AG04450 (cell line): ENCODE measurements at regions not wholly inside any gene's neighbourhood (a gene's known extent, or its start where the extent isn't known, plus 50 kb on each side); places are given as distances from the start of the nearest gene placed in this dataset.

Source experiments
- CTCF ChIA-PET: fragments of 300-600, 350-600 bp; formaldehyde crosslinking; extraction: SDS; loops from one replicate; lab custom pipeline; 2022; ENCODE audit warnings: antibody characterized with exemption, inconsistent platforms; lab: Charles Lee
- POLR2A ChIA-PET: fragments of 350-600 bp; formaldehyde crosslinking; extraction: SDS; loops from one replicate; lab custom pipeline; 2021; ENCODE audit warnings: antibody characterized with exemption, inconsistent platforms; lab: Yijun Ruan, JAX
- DNase-seq: peaks from one replicate; pipeline ENCODE4 v3.0.0-alpha.2; 2011; ENCODE audit warnings: low read depth, low spot score
- H3K27ac ChIP-seq: one replicate; pipeline ENCODE4 v1.5.1; 2012; ENCODE audit warnings: low read depth, low read length, control low read depth
- H3K27me3 ChIP-seq: one replicate; pipeline ENCODE4 v1.6.0; 2012; ENCODE audit warnings: low read length; ENCODE audit not compliant: control insufficient read depth, insufficient read depth
- H3K4me3 ChIP-seq: 2 replicates; pipeline ENCODE4 v1.5.1; 2011; ENCODE audit warnings: mild to moderate bottlenecking, low read depth, low read length, control low read depth
- H3K9me3 ChIP-seq: 2 replicates; pipeline ENCODE4 v1.5.1; 2012; ENCODE audit warnings: low read length; ENCODE audit not compliant: control insufficient read depth, insufficient read depth
- TF ChIP-seq, protein P1 (sequence below): IDR thresholded peaks from 2 replicates; pipeline ENCODE4 v1.5.1; 2011; ENCODE audit warnings: low read depth, low read length, control low read depth, inconsistent platforms

DNA sequence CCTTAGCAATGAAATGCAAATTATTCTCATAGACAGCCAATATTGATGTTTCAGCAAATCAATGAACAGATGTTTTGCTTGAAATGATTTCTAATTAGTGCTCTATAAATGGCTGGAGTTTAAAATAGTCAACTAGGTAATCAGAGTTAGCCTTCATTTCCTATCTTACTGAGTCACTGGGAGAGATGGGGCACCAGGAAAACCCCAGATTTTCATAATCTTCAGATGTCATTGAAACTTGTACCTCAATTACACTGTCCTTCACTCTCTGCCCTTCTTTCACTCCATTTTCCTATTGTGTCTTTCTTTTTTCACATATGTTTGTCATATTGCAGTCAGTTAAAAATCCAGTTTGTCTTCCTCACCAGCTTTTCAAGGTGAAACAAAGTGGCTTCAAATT is 92.7 kb downstream of the C12orf75 start:
- no peak overlapping the region for H3K27ac ChIP-seq
- no peaks in the 10 kb centered on the region for H3K9me3 ChIP-seq
- TF ChIP-seq, protein P1, sequence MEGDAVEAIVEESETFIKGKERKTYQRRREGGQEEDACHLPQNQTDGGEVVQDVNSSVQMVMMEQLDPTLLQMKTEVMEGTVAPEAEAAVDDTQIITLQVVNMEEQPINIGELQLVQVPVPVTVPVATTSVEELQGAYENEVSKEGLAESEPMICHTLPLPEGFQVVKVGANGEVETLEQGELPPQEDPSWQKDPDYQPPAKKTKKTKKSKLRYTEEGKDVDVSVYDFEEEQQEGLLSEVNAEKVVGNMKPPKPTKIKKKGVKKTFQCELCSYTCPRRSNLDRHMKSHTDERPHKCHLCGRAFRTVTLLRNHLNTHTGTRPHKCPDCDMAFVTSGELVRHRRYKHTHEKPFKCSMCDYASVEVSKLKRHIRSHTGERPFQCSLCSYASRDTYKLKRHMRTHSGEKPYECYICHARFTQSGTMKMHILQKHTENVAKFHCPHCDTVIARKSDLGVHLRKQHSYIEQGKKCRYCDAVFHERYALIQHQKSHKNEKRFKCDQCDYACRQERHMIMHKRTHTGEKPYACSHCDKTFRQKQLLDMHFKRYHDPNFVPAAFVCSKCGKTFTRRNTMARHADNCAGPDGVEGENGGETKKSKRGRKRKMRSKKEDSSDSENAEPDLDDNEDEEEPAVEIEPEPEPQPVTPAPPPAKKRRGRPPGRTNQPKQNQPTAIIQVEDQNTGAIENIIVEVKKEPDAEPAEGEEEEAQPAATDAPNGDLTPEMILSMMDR = no peak
- ChIA-PET POLR2A (no interaction called here), CTCF (interaction anchor here (1.1 to 1.3 kb wide), 2 partner anchors 713 to 801 kb away, joined by 3 read pairs; no protein-coding TSS in a partner anchor)
- no peak overlapping the region for H3K4me3 ChIP-seq
- no peaks in the 10 kb centered on the region for H3K27me3 ChIP-seq
- no peak for DNase-seq

DNA sequence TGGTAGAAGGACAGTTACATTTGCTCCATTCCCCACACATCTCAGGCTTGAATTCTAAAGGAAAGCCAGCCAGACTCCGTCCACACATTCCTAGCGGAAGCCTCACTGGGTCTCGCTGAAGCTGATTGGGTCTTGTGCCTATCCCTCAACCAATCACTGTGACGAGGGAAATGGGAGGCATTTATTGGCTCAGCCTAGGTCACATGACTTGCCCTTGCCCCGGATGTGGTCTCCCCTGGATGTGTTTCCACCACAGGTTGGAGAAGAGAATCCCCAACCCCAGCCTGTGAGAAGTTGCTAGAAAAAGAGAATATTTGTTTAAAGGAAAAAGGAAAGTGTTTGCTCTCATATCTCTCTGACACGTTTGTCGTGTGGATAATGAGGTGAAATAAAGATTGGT is 93.4 kb downstream of the C12orf75 start:
- Histone ChIP-seq H3K27ac (no peak overlapping the region), H3K4me3 (no peak overlapping the region), H3K9me3 (no peaks in the 10 kb centered on the region), H3K27me3 (no peaks in the 10 kb centered on the region)
- ChIA-PET CTCF (interaction anchor here (1.1 to 1.3 kb wide), 2 partner anchors 712 to 800 kb away, joined by 3 read pairs; no protein-coding TSS in a partner anchor), POLR2A (no interaction called here)
- no peak for DNase-seq
- TF ChIP-seq, protein P1 = no peak

DNA sequence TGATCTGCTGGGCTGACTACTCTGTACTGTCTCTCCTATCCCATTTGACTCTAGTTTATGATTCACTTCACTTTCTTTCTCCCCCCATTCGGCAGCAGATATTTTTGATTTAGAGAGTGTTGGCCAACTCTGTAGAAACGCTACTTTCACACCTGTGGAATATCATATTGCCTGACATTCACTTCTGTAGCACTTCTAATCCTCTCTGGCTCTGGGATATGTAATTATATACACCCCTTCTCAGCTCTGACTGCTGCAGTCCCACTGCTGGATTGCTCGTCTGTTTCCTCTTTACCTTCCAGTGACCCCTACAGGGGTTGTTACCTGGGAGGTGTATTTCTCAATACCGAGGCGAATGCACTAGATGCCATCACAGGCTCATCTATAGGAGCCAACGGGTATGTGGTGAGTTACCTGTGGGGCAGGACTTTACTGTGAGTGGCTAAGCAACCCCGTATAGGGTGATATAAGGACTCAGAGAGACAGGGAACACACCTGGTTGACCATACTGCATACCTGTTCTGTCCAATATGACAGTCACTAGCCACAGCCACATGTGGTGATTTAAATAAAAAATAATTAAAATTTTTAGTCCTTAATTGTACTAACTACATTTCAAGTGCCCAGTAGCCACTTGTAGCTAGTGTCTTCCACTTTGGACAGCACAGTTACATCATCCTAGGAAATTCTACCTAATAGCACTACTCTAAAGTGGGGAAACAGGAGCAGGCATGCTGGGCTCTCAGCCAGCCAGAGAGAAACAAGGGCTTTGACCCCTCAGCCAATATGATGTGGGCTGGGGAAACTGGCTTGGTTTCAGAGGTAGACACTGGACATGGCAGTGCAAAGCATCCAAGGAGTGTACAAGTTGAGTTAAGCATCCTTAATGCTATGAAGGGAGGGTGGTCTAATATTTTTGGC is 95.0 kb downstream of the C12orf75 start:
- Histone ChIP-seq H3K27me3 (no peaks in the 10 kb centered on the region), H3K4me3 (no peak overlapping the region), H3K9me3 (no peaks in the 10 kb centered on the region), H3K27ac (no peak overlapping the region)
- CTCF ChIA-PET = interaction anchor here (0.5 kb wide), 1 partner anchor 24 kb away, joined by 3 read pairs; no protein-coding TSS in a partner anchor
- POLR2A ChIA-PET = no interaction called here
- TF ChIP-seq, protein P1 = no peak
- no peak for DNase-seq

DNA sequence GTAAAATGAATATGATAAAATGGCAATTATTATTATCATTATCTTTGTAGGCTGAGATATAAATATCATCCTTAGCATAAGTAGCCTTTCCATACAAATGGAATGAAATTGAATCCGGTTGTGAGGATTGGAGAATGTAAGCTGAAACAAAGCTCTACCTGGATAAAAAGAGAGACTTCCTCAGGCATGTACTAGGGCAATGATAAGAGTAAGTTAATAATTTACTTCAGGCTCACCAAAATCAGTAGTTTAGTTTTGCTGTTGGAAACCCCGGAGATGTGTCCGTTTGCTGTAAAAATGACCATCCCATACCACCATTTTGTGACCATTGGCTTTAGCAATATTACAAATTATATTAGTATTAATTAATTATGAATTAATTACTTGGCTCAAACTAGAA is 96.3 kb downstream of the C12orf75 start:
- no peak overlapping the region for H3K27ac ChIP-seq
- POLR2A ChIA-PET = no interaction called here
- no peak overlapping the region for H3K4me3 ChIP-seq
- CTCF ChIA-PET = interaction anchor here (0.6 to 0.9 kb wide), 2 partner anchors 35 to 797 kb away, joined by 3 to 5 read pairs; no protein-coding TSS in a partner anchor
- H3K27me3 ChIP-seq = no peaks in the 10 kb centered on the region
- TF ChIP-seq, protein P1 = no peak
- no peaks in the 10 kb centered on the region for H3K9me3 ChIP-seq
- DNase-seq = no peak

DNA sequence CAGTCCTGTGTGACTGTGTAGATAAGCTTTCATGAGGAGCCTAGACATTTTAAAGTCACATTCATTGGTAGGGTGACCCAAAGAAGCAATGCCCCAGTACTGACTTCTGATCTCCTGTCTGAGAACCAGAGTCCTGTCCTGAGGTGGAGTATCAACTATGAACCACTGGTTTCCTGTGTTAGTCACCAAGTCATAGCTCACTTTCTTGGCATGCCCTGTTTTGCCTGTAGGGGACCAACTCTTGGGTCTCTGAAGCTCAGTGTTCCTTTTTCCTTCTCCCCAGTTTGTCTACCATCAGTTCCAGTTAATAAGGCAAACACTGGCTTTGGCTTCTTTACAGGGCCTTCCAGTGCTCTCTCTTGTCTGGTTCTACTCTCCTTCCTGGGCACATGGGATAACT is 97.4 kb downstream of the C12orf75 start:
- CTCF ChIA-PET = no interaction called here
- H3K27me3 ChIP-seq = no peaks in the 10 kb centered on the region
- no peak for DNase-seq
- POLR2A ChIA-PET = no interaction called here
- TF ChIP-seq, protein P1 = 0 out of 2 replicates have a peak, but pooled peaks have one; percentile 12
- no peak overlapping the region for H3K27ac ChIP-seq
- H3K9me3 ChIP-seq = no peaks in the 10 kb centered on the region
- H3K4me3 ChIP-seq = no peak overlapping the region
